ENCODE measurements at regions not wholly inside any gene's neighbourhood (a gene's known extent, or its start where the extent isn't known, plus 50 kb on each side); places are given as distances from the start of the nearest gene placed in this dataset.

GRCh38 chr13:47603365-47603764 is 397.7 kb downstream of the SUCLA2 start:
- DNase-seq = no peak

- no peak for DNase-seq
Measured at GRCh38 chr13:47598340-47598911, 402.6 kb downstream of the SUCLA2 start.

- DNase-seq = peak; percentile 10
Measured at GRCh38 chr13:47594833-47595232, 406.2 kb downstream of the SUCLA2 start.

GRCh38 chr13:47592256-47592655 is 408.8 kb downstream of the SUCLA2 start:
- DNase-seq = no peak

- no peak for DNase-seq
Measured at GRCh38 chr13:47588676-47589075, 412.4 kb downstream of the SUCLA2 start.

GRCh38 chr13:47572375-47572774 is 428.7 kb downstream of the SUCLA2 start:
- DNase-seq = no peak

- DNase-seq = no peak
Measured at GRCh38 chr13:47564041-47564440, 437.0 kb downstream of the SUCLA2 start.

- DNase-seq = no peak
Measured at GRCh38 chr13:47556703-47557102, 444.4 kb downstream of the SUCLA2 start.

GRCh38 chr13:47555235-47555634 is 445.8 kb downstream of the SUCLA2 start:
- no peak for DNase-seq

- DNase-seq = no peak
Measured at GRCh38 chr13:47553329-47553977, 447.6 kb downstream of the SUCLA2 start.

GRCh38 chr13:47549219-47549752 is 451.8 kb downstream of the SUCLA2 start:
- no peak for DNase-seq

GRCh38 chr13:47548294-47548840 is 452.7 kb downstream of the SUCLA2 start:
- peak; percentile 39 for DNase-seq

- DNase-seq = no peak
Measured at GRCh38 chr13:47546391-47547225, 454.5 kb downstream of the SUCLA2 start.

- DNase-seq = no peak
Measured at GRCh38 chr13:47545201-47546024, 455.7 kb downstream of the SUCLA2 start.

- DNase-seq = no peak
Measured at GRCh38 chr13:47539317-47539716, 461.8 kb downstream of the SUCLA2 start.

GRCh38 chr13:47523771-47524170 is 477.3 kb downstream of the SUCLA2 start:
- no peak for DNase-seq

- no peak for DNase-seq
Measured at GRCh38 chr13:47521890-47522487, 479.1 kb downstream of the SUCLA2 start.

- no peak for DNase-seq
Measured at GRCh38 chr13:47519626-47520025, 481.4 kb downstream of the SUCLA2 start.

GRCh38 chr13:47518530-47518929 is 482.5 kb downstream of the SUCLA2 start:
- DNase-seq = no peak

GRCh38 chr13:47511647-47512046 is 489.4 kb downstream of the SUCLA2 start:
- DNase-seq = no peak

- DNase-seq = no peak
Measured at GRCh38 chr13:47508527-47509228, 492.4 kb downstream of the SUCLA2 start.

All from SHP77 treated with DMSO at 0.1 percent for 48 hours (cell line).